Breast epithelium (tissue), 3 donors: ENCODE measurements at regions not wholly inside any gene's neighbourhood (a gene's known extent, or its start where the extent isn't known, plus 50 kb on each side); places are given as distances from the start of the nearest gene placed in this dataset.
"Not testable (repeated sequence)": the region's sequence is repeated elsewhere in the genome, so short reads cannot be mapped to it uniquely, and the experiment has no call there.

Source experiments
- POLR2A ChIP-seq: fragments of 450-650 bp; IDR thresholded peaks from one replicate; pipeline ENCODE4 v1.6.1; 2016; ENCODE audit warnings: antibody characterized with exemption, mild to moderate bottlenecking, moderate library complexity
- POLR2AphosphoS5 ChIP-seq, 3 donors: sonication (generic); formaldehyde crosslinking; IDR thresholded peaks; one replicate each; pipeline ENCODE4 v1.6.1; 2017; ENCODE audit warnings: antibody characterized with exemption in 3 of 3
- TF ChIP-seq, protein P1 (sequence below), 3 donors: fragments of 450-650 bp; IDR thresholded peaks; one replicate each; pipeline ENCODE4 v1.5.1; 2016 to 2017; ENCODE audit warnings: antibody characterized with exemption in 3 of 3, mild to moderate bottlenecking in 3 of 3, moderate library complexity in 3 of 3

DNA sequence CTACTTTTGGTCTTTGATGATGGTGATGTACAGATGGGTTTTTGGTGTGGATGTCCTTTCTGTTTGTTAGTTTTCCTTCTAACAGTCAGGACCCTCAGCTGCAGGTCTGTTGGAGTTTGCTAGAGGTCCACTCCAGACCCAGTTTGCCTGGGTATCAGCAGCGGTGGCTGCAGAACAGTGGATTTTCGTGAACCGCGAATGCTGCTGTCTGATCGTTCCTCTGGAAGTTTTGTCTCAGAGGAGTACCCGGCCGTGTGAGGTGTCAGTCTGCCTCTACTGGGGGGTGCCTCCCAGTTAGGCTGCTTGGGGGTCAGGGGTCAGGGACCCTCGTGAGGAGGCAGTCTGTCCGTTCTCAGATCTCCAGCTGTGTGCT is 56.6 kb upstream of the TNFAIP8 start:
- TF ChIP-seq POLR2AphosphoS5 (IDR thresholded peaks at IDR 0.05); POLR2A: not testable (repeated sequence)
- TF ChIP-seq, protein P1, sequence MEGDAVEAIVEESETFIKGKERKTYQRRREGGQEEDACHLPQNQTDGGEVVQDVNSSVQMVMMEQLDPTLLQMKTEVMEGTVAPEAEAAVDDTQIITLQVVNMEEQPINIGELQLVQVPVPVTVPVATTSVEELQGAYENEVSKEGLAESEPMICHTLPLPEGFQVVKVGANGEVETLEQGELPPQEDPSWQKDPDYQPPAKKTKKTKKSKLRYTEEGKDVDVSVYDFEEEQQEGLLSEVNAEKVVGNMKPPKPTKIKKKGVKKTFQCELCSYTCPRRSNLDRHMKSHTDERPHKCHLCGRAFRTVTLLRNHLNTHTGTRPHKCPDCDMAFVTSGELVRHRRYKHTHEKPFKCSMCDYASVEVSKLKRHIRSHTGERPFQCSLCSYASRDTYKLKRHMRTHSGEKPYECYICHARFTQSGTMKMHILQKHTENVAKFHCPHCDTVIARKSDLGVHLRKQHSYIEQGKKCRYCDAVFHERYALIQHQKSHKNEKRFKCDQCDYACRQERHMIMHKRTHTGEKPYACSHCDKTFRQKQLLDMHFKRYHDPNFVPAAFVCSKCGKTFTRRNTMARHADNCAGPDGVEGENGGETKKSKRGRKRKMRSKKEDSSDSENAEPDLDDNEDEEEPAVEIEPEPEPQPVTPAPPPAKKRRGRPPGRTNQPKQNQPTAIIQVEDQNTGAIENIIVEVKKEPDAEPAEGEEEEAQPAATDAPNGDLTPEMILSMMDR (IDR thresholded peaks at IDR 0.05), result not testable (repeated sequence)
